H9 (cell line): ENCODE measurements at regions not wholly inside any gene's neighbourhood (a gene's known extent, or its start where the extent isn't known, plus 50 kb on each side); places are given as distances from the start of the nearest gene placed in this dataset.

ENCODE experiments used
- DNase-seq: peaks from one replicate; pipeline ENCODE4 v3.0.0-alpha.2; 2017
- H2AFZ ChIP-seq: one replicate; pipeline ENCODE4 v1.6.1; 2013; ENCODE audit warnings: mild to moderate bottlenecking, low read length, control low read depth, moderate library complexity
- H2AK5ac ChIP-seq: 2 replicates; pipeline ENCODE4 v1.6.1; 2013; ENCODE audit warnings: low read length, control low read depth, mixed read lengths; ENCODE audit not compliant: insufficient read length
- H2BK120ac ChIP-seq: one replicate; pipeline ENCODE4 v1.6.1; 2013; ENCODE audit warnings: low read depth, mild to moderate bottlenecking, low read length, control low read depth, inconsistent platforms; ENCODE audit not compliant: poor library complexity, severe bottlenecking
- H2BK12ac ChIP-seq: 2 replicates; pipeline ENCODE4 v1.6.1; 2013; ENCODE audit warnings: low read length, control low read depth, mixed read lengths, low read depth; ENCODE audit not compliant: insufficient read length
- H2BK15ac ChIP-seq: 2 replicates; pipeline ENCODE4 v1.6.1; 2013; ENCODE audit warnings: low read depth, low read length, control low read depth
- H2BK20ac ChIP-seq: one replicate; pipeline ENCODE4 v1.6.1; 2013; ENCODE audit warnings: low read depth, mild to moderate bottlenecking, low read length, control low read depth, inconsistent platforms; ENCODE audit not compliant: poor library complexity, severe bottlenecking
- H2BK5ac ChIP-seq: 2 replicates; pipeline ENCODE4 v1.6.1; 2013; ENCODE audit warnings: low read length, control low read depth, mixed read lengths; ENCODE audit not compliant: insufficient read length
- H3K14ac ChIP-seq: 2 replicates; pipeline ENCODE4 v1.6.1; 2013; ENCODE audit warnings: low read length, control low read depth; ENCODE audit not compliant: insufficient read depth
- H3K18ac ChIP-seq: 2 replicates; pipeline ENCODE4 v1.6.1; 2013; ENCODE audit warnings: low read depth, mild to moderate bottlenecking, mixed read lengths, low read length, control low read depth; ENCODE audit not compliant: insufficient read length
- H3K23ac ChIP-seq: 2 replicates; pipeline ENCODE4 v1.6.1; 2013; ENCODE audit warnings: low read length, control low read depth, mixed read lengths, low read depth; ENCODE audit not compliant: insufficient read length
- H3K23me2 ChIP-seq: 2 replicates; pipeline ENCODE4 v1.6.1; 2013; ENCODE audit warnings: low read depth, mild to moderate bottlenecking, mixed read lengths, low read length, control low read depth; ENCODE audit not compliant: insufficient read length, poor library complexity, severe bottlenecking
- H3K27ac ChIP-seq: 2 replicates; pipeline ENCODE4 v1.5.1; 2013; ENCODE audit warnings: low read length, control low read depth, mixed read lengths, low read depth; ENCODE audit not compliant: insufficient read length
- H3K27me3 ChIP-seq: 2 replicates; pipeline ENCODE4 v1.6.1; 2013; ENCODE audit warnings: low read length, control low read depth, inconsistent platforms; ENCODE audit not compliant: insufficient read depth
- H3K4ac ChIP-seq: 2 replicates; pipeline ENCODE4 v1.6.1; 2013; ENCODE audit warnings: low read depth, mild to moderate bottlenecking, control low read depth, inconsistent platforms, low read length, moderate library complexity
- H3K4me1 ChIP-seq: 2 replicates; pipeline ENCODE4 v1.6.1; 2013; ENCODE audit warnings: low read length, control low read depth, inconsistent platforms; ENCODE audit not compliant: insufficient read depth
- H3K4me2 ChIP-seq: 2 replicates; pipeline ENCODE4 v1.6.1; 2013; ENCODE audit warnings: low read length, control low read depth, mixed read lengths; ENCODE audit not compliant: insufficient read length, insufficient read depth
- H3K56ac ChIP-seq: 2 replicates; pipeline ENCODE4 v1.6.1; 2013; ENCODE audit warnings: low read depth, mild to moderate bottlenecking, mixed read lengths, low read length, control low read depth; ENCODE audit not compliant: insufficient read length
- H3K79me1 ChIP-seq: 2 replicates; pipeline ENCODE4 v1.6.1; 2013; ENCODE audit warnings: low read depth, mild to moderate bottlenecking, moderate library complexity, low read length, control low read depth, inconsistent platforms; ENCODE audit not compliant: insufficient read depth, poor library complexity, severe bottlenecking
- H3K79me2 ChIP-seq: 2 replicates; pipeline ENCODE4 v1.6.1; 2013; ENCODE audit warnings: low read length, control low read depth, inconsistent platforms; ENCODE audit not compliant: insufficient read depth
- H3K9ac ChIP-seq: 2 replicates; pipeline ENCODE4 v1.6.1; 2013; ENCODE audit warnings: low read length, control low read depth, mixed read lengths; ENCODE audit not compliant: insufficient read length; ENCODE audit errors: extremely low read depth
- H3K9me3 ChIP-seq: one replicate; pipeline ENCODE4 v1.6.1; 2013; ENCODE audit warnings: low read depth, low read length, inconsistent platforms; ENCODE audit not compliant: control insufficient read depth
- H3T11ph ChIP-seq: one replicate; pipeline ENCODE4 v1.6.1; 2013; ENCODE audit warnings: mild to moderate bottlenecking, low read length, control low read depth, inconsistent platforms
- H4K20me1 ChIP-seq: one replicate; pipeline ENCODE4 v1.6.1; 2013; ENCODE audit not compliant: control insufficient read depth, insufficient read length, insufficient read depth
- H4K5ac ChIP-seq: 2 replicates; pipeline ENCODE4 v1.6.1; 2013; ENCODE audit warnings: low read depth, mild to moderate bottlenecking, mixed read lengths, low read length, control low read depth; ENCODE audit not compliant: insufficient read length
- H4K8ac ChIP-seq: replicated peaks from 2 replicates; pipeline ENCODE4 v1.6.1; 2013; ENCODE audit warnings: low read length, control low read depth, mixed read lengths, low read depth; ENCODE audit not compliant: insufficient read length
- H4K91ac ChIP-seq: 2 replicates; pipeline ENCODE4 v1.6.1; 2013; ENCODE audit warnings: low read depth, mild to moderate bottlenecking, moderate library complexity, mixed read lengths, low read length, control low read depth; ENCODE audit not compliant: insufficient read length
- H3K27ac Mint-ChIP-seq, 3 experiments: 2 replicates in 2 of 3; 3 replicates in 1 of 3; pipeline ENCODE4 v1.8.0; 2020 to 2021; ENCODE audit warnings: mixed read lengths in 3 of 3, mild to moderate bottlenecking in 1 of 3, moderate library complexity in 1 of 3
- H3K27me3 Mint-ChIP-seq: 2 replicates; pipeline ENCODE4 v1.8.0; 2021; ENCODE audit warnings: low read depth, mild to moderate bottlenecking, moderate library complexity, mixed read lengths
- H3K36me3 Mint-ChIP-seq, 3 experiments: 2 replicates in 2 of 3; 3 replicates in 1 of 3; pipeline ENCODE4 v1.8.0; 2020 to 2021; ENCODE audit warnings: low read depth in 3 of 3, mixed read lengths in 3 of 3; ENCODE audit not compliant: insufficient read depth in 1 of 3
- H3K4me1 Mint-ChIP-seq, 2 experiments: 2 replicates each; pipeline ENCODE4 v1.8.0; 2020; ENCODE audit warnings: mixed read lengths in 2 of 2
- H3K4me3 Mint-ChIP-seq, 2 experiments: 2 replicates in 1 of 2; 3 replicates in 1 of 2; pipeline ENCODE4 v1.8.0; 2020 to 2021; ENCODE audit warnings: mild to moderate bottlenecking in 2 of 2, mixed read lengths in 2 of 2, moderate library complexity in 1 of 2
- H3K9me3 Mint-ChIP-seq, 2 experiments: 2 replicates in 1 of 2; 3 replicates in 1 of 2; pipeline ENCODE4 v1.8.0; 2020; ENCODE audit warnings: mild to moderate bottlenecking in 2 of 2, mixed read lengths in 2 of 2, moderate library complexity in 1 of 2
- CTCF ChIP-seq: fragments of 200-600 bp; sonication (generic); conservative IDR thresholded peaks from 3 replicates; pipeline ENCODE4 v1.8.0; 2021; ENCODE audit warnings: antibody characterized with exemption, mild to moderate bottlenecking
- WGBS: extraction: QIAGEN DNeasy Blood & Tissue Kit; methylation state at CpG from one replicate; pipeline ENCODE4 v1.1.7; 2013; ENCODE audit warnings: missing lambda C conversion rate, low lambda C conversion rate, mixed read lengths; ENCODE audit not compliant: insufficient read length; ENCODE audit errors: extremely low coverage; 5-methylcytosine and 5-hydroxymethylcytosine counted together

GRCh38 chr5:103345461-103345860 is 86.9 kb downstream of the MACIR start:
- no peak overlapping the region for H2BK5ac ChIP-seq
- no peak overlapping the region for H4K91ac ChIP-seq
- H3K27me3 Mint-ChIP-seq, result no peaks in the 10 kb centered on the region
- H2BK20ac ChIP-seq, result no peak overlapping the region
- no peak for DNase-seq
- no peaks in the 10 kb centered on the region for H3K23me2 ChIP-seq
- no peak overlapping the region for H2BK120ac ChIP-seq
- no peak overlapping the region for H3K14ac ChIP-seq
- no peak overlapping the region for H3K18ac ChIP-seq
- no peak for TF ChIP-seq CTCF
- H3K9me3 Mint-ChIP-seq, result peaks cover 5% of the 10 kb centered on the region in 2 experiments; a peak in 2 of 5 replicates
- 0 out of 4 replicates have a peak, but pooled peaks cover 3 to 4% of the 10 kb centered on the region in 2 experiments for H3K4me1 Mint-ChIP-seq
- H2AFZ ChIP-seq, result no peak overlapping the region
- H4K5ac ChIP-seq, result no peak overlapping the region
- H4K20me1 ChIP-seq, result no peaks in the 10 kb centered on the region
- H3K27me3 ChIP-seq, result no peaks in the 10 kb centered on the region
- no peak overlapping the region for H4K8ac ChIP-seq
- H3K9me3 ChIP-seq, result no peaks in the 10 kb centered on the region
- no CpG with 5 or more reads among the region's 3 CpGs for whole genome bisulfite sequencing
- H3K56ac ChIP-seq, result no peak overlapping the region
- no peak overlapping the region for H3T11ph ChIP-seq
- no peak overlapping the region for H3K27ac ChIP-seq
- no peak overlapping the region for H3K4me2 ChIP-seq
- no peak overlapping the region for H2AK5ac ChIP-seq
- no peak overlapping the region for H2BK12ac ChIP-seq
- no peaks in the 10 kb centered on the region for H3K79me1 ChIP-seq
- H3K27ac Mint-ChIP-seq, result no peak overlapping the region
- no peak overlapping the region for H3K9ac ChIP-seq
- no peak overlapping the region for H3K4ac ChIP-seq
- no peak overlapping the region for H3K23ac ChIP-seq
- no peak overlapping the region for H2BK15ac ChIP-seq
- H3K4me3 Mint-ChIP-seq, result no peak overlapping the region
- no peaks in the 10 kb centered on the region; the same call in 1 of the 2 replicates for H3K4me1 ChIP-seq
- H3K79me2 ChIP-seq, result no peaks in the 10 kb centered on the region
- no peaks in the 10 kb centered on the region for H3K36me3 Mint-ChIP-seq
